Stimulated activated naive CD4-positive, alpha-beta T cell treated with Interleukin-2 at 50 U/mL for 16 hours (primary cell): ENCODE measurements at regions not wholly inside any gene's neighbourhood (a gene's known extent, or its start where the extent isn't known, plus 50 kb on each side); places are given as distances from the start of the nearest gene placed in this dataset.

Experiments used
- DNase-seq: peaks from one replicate; lab custom pipeline; 2025; lab: John Stamatoyannopoulos, UW

DNA sequence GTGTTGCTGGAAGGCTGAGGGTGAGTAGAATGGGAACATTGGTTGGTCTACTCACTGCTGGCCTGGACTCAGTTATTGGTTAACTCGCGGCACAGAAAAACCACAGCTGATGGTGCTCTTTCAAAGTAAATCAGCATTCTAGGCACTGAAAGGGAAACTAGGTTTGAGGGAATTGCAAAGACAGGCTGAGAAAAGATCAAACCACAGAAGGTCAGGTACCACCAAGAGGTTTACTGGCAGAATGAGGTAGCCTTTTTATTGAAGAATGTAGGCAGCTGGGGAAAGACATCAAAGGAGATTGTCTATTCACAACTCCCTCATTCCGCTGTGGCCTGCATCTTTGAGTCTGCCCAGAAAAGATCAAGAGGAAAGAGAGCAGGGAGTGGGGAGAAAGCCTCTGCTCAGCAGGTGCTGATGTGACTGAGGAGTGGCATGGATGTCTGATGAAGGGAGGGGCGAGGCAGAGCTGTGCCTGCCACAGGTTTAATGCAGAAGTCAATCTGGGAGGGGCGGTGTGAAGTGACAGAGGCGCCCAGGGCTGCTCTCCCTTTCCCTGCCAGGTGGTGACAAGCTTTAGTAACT is 255.5 kb downstream of the MAN2A1 start:
- DNase-seq, result no peak

DNA sequence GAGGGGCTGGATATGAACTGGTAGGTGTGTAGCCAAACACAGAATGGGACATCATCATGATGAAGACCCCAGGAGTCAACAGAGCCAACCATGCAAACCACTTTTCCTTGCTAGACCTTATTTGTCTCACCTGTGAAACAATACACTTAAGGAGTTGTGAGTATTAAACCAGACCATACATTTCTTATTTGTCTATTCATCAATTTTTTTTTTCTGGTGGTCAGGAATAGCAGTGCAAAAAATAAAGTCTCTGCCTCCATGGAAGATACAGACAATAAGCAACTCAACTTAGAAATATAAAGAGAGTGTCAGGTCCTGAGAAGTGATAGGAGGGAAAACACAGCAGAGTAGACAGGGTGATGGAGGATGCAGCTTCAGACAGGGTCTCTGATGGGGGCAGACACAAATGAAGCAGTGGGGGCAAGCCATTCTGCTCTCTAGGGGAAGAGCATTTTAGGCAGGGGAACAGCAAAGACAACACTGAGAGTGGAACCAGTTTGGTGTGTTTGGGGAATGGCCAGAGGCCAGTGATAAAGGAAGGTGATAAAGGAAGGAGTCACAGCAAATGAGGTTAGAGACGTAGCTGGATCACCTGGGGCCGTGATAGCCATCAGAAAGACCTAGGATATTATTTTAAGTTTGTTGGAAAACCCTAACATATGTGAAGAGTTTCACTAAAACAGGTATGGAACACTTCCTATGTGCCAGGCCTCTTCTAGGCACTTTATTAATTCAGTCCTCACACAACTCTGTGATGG is 256.2 kb downstream of the MAN2A1 start:
- DNase-seq, result no peak

DNA sequence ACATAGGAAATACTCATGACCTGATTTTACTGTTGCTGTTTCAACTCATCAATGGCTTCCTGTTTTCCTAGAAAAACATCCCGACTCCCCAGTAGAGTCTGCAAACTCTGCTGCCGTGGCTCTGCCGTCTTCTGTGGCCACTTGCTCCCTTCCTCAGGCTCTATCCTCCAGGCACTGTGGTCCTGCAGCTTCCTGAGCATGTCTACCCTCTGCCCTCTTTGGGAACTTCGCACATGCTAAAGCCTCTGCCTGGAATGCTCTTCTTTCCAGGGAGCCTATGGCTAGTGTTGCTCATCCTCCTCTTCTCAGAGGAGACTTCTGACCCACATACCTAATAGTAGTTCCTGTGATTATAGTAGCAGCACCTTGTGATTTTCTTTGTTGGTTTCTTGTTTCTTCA is 256.9 kb downstream of the MAN2A1 start:
- DNase-seq, result no peak

DNA sequence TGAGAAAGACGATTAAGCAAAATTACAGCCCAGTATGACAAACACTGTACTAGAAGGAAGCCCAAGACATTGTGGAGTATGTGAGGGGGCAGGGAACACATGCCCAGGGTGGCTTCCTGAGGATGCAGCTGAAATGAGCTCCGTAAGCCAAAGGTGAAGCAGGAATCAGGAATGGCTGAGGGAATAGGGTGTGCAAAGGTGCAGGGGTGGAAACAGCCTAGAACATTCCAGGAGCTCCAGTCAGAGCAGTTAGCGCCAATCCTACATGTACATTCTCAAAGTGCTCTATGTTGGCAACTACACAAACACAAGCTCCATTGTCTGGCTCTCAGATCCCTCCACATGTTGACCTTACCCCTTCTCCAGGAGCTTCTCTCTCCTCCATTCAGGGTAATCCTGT is 257.9 kb downstream of the MAN2A1 start:
- no peak for DNase-seq

DNA sequence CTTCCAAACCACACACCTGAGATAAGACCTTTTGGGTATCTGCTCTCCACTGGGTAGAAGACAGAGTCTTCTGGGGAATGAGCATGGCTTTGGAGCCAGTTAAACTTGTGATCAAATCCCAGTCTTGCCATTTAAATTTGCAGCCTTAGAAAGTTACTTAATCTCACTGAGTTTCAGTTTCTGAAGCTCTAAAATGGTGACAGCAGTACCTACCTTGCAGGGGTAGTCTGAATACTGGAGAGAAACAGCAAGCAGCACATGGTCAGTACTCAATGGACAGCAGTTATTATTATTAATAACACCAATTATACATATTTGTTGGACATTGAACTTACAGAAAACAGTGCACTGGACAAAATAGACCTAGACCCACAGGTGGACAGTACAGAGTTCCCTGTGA is 260.9 kb downstream of the MAN2A1 start:
- no peak for DNase-seq

DNA sequence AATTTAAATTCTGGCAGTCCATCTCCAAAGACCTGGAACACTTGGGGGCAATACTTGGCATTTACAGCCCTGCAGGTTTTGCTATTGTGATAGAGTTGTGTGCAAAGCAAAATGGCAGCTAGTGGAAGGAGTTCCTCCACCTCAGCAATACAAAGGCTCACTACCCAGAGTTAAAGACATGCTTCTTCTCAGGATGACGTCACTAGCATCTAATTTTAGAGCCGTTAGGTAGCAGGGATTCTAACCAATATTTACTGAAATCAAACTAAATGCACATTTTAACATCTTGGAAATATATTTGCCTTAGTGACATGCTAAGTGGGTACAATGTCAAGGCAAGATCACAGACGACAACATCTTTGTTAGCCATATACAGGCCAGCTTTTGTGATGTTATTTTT is 261.6 kb downstream of the MAN2A1 start:
- no peak for DNase-seq

DNA sequence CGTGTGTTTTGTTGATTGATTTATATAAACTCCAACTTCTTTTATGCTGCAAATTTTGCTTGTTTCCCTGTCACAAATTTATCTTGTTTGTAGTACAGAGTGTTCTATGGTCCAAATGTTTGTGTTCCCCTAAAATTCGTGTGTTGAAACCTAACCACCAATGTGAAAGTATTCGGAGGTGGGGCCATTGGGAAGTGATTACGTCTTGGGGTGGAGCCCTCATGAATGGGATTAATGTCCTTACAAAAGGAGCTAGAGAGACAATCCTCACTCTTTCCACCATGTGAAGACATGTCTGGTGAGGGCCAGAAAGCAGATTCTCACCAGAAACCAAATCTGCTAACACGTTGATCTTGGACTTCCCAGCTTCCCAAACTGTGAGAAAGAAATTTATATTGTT is 262.0 kb downstream of the MAN2A1 start:
- DNase-seq, result no peak

DNA sequence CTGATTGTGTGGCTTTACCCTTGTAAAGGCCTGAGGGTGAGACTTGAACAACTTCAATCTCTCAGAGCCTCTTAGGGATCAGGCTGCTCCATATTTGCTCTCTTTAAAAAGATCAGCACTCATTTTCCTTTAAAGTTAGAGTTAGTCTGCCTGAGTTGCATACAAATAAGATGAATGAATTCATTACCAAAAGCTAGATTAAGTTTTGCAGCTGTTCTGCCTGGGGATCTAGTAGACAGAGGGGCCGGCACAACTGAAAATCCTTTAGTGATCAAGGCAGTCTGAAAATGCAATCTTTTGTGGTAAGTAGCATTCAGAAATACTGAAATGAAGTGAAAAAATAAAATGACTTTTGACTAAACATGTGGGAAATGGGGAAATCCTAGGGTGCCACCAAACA is 264.0 kb downstream of the MAN2A1 start:
- DNase-seq, result no peak

DNA sequence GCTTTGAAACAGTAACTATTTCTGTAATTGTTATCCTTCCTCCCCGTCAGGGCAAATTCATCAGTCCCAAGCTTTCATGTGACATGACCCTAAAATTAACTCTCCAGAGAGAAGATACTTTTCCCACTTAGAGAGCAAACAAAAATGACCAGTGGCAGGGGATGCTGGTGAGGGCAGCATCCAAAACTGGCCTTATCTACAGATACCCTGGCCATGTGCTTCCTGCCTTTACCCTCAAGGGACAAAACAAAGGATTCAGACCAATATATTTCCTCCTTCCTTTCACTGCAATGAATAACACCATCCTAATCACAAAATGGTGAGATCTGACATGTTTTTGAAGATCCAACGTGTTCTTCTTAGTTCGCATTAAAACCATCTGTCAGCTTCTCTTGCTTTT is 267.2 kb downstream of the MAN2A1 start:
- DNase-seq, result no peak

DNA sequence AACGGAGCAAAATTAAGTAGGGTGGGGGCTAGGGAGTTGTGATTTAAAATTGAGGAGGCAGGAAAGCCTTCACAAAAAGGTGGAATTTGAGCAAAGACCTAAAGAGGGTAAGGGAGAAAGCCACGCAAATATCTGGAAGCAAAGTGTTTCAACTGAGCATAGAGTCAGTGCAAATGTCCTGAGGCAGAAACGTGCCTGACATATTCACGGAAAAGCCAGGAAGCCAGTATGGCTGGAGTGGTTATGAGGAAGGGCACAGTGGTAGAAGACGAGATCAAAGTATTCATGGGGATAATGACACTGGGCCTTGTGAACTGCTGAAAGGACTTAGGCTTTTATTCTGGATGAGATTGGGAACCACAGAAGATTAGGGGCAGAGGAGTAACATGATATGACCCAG is 268.4 kb downstream of the MAN2A1 start:
- no peak for DNase-seq

DNA sequence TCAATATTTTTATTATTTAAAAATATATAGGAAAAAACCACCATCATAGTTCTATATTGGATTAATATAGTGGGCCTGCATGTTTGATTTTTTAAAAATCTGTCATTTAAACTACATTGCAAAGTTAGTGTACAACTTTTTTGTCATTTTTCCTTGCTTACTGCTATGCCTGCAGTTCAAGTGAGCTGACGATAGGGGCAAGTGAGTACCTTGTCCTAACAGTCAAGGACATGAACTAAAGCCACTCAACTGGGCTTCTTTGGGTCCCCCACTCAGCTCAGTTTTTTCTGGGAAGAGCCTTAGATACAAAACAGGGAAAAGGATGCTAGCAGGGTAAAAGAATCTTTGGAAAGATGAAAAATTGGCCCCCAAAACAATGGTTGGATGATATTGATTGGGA is 269.9 kb downstream of the MAN2A1 start:
- DNase-seq, result no peak

DNA sequence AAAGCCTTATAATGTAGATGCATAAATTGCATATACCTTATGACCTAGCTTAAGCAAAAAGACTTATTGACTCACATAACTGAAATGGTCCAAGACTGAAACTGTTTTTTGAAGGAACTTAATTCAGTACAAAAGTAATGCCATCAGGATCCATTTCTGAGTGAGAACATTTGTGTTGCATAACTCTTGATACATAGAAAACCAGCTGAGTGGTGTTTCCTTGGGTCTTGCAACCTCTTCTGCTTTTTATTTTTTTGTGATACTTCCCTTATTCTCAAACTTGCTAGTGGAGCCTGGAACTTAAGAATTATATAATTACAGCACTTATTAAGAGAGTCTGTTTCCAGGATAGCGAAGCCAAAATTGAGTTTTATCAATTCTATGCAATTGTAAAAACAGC is 272.0 kb downstream of the MAN2A1 start:
- no peak for DNase-seq

DNA sequence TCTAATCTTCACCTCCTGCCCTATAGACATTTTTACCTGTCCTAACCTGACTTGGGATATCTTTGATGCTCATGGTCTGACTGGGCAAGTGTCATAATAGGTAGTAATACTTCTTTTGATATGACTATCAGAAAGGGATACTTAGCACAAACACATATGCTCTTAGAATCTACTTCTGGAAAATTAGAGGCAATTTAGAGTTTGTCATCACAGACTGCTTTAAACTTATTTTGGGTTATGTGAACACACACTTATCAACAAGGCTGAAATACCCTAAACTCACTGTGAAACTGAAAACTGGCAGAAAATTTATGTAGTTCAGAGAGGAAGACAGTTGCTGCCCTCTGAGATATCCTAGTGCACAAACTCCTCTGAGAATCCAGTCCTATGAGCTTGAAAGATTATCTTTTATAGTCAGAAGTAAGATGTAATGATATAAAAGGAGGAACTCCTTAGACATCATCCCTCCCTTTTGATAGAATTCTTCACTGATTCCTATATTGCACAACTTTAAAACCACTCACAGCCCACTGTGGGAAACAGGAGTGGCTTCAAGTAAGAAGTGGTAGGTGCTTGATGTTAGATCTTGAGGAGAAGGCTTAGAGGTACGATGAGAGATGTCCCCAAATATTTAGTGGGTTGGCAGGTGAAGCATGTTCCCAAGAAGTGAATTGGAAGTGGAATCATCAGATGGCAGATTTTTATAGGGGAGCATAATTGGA is 273.3 kb downstream of the MAN2A1 start:
- no peak for DNase-seq

DNA sequence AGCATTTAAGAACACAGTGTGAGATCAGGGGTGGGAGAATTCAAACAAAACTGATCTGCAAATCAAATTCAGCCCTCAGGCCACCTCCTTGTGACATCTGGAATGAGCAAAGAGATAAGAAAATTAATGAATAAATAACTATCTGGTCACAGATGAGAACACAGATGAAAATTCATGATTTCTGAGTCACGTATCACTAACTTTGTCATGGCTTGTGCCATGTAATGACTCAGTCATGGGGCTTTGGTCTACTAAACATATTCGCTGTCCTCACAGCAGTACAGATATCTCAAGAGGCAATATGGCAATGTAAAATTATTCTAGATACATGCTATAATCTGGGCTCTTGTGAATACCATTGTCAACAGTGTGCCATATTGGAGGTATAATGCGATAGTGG is 274.4 kb downstream of the MAN2A1 start:
- DNase-seq, result no peak

DNA sequence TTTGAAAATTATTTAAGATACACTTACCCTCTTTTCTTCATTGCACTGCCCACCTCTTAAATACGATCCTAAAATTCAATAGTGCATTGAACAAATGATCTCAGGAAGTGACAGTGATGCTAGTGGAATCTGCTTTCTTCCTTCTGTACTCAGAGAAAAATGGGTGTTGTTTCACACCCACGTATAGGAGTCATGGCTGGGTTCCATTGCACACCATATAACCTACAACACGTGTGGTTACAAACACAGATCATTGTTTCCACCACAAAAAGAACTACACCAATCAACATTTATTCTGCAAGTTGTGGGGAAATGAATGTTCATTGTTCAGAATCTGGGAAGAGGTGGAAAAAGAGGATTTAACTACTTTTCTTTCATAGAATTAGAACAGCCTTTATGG is 275.9 kb downstream of the MAN2A1 start:
- no peak for DNase-seq

DNA sequence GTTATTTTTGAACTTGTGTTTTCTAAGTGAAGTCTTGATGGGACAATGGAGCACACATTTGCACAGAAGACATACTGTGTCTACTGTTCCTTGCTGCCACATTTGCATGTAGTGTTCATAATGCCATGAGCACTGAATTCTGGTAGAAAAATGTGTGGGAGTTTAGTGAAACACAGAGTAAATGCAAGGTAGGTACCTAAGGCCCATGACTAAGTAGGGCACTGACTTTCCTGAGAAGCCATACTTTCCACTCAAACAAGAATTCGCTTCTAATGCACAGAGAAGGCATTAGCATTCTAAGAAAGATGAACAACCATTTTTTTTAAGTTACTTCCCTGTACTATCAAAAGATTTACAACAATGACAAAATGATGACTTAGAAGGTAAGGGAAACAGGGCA is 282.2 kb downstream of the MAN2A1 start:
- DNase-seq, result no peak

DNA sequence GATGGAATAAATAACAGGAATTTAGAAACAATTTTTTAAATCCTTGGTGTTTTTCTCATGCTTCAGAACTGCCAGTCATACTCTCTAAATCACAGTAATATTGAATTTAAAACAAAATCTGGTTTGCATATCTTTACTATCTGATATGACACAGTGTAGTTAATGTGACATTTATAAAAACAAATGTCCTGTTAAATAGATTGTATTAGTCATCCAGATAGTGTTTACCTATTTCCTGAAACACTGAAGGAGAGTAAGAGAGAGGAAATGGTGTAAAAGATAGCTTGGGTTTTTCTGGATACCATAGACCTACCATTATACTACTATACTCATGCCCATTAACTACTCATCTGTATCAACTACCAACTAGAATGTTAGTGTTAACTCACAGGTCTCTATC is 292.3 kb downstream of the MAN2A1 start:
- no peak for DNase-seq

DNA sequence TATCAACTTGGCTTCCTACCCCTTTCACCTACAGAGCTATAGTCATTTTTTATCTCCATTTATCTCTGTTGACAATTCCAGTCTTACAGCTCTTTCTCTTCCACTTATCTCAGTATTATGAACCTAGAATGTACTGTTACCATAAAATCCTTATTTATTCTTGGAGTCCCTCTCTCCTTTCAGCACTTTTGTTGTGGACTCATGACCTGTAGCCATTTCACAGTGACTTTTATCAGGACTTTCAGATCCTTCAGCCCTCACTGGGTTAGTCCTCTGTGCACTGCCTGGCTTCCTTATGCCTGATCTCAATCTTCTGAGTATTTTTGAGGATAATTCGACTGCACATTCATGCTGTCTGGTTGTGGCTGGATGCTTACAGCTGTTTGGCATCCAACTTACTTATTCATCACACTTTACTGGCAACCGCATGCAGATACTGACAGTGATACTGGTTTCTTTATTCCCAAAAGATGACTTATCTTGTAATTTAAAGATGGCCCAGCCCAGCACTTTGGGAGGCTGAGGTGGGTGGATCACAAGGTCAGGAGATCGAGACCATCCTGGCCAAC is 293.3 kb downstream of the MAN2A1 start:
- no peak for DNase-seq

DNA sequence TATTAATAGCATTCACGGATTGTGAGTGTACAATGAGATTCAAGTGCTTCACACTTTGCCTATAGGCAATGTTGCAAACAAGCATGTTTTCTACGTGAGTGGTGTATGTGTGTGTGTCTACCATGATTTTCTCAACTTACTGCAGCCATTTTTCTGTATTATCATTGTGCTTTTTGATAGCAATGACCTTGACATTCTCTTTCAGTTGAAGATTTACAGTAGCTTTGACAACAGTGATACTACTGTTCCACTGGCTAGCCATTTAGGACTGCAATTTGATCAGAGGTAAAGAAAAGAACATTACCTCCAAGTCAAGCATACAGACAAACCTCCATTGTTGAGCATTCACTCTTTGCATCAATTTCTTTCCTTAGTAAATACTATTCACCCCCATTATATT is 297.0 kb downstream of the MAN2A1 start:
- DNase-seq, result no peak

DNA sequence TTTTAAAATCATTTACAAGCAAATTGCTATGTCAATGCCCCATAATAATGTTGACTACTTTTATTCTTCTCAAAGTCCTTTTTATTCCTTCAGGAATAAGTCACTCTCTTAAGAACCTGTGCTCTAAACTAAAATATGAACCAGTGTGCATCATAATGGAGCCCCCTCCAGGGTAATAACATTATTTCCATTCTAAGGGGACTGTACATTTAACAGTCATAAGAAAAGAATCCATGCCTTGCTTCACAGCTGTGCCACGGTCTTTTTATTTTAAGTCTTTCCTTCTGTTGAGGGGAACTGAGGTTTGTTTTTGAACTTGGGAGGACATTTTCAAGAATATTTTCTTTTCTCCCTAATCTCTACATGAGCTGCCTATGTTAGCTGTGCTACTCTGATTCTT is 297.6 kb downstream of the MAN2A1 start:
- DNase-seq, result no peak

DNA sequence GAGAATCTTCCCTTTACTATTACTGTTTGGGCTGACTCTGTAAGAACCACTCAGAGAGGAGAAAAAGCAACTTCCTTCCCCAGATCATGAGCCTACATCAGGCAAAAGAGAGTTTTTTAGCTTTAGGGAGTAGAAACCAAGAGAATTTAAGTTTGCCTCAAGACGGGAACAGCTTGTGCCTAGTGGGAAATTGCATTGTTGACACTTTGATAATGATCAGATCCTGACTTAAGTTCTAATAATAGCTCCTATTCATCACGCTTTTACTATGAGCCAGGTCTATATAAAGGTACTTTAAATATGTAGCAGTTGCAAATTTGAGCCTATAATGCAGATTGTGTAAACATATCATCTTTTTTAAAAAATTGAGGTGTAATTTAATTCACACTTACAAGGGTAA is 298.2 kb downstream of the MAN2A1 start:
- no peak for DNase-seq

DNA sequence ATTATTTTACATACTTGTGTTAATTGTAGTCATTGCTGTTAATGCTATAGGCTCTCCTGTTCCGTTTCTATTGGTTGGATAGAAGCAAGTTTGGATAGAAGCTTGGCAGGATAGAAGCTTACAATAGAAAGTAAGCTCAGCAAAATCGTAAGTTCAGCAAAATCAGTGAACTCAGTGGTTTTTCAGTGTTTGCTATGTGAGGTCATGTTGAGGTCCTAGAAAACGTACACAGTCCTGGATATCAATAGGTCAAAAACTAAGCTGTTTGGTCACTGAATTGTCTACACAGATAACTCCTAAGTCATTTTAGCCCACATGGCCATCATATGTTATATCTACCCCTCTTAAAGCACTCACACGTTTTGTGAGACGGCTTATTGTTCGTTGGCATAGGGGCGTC is 299.4 kb downstream of the MAN2A1 start:
- DNase-seq, result no peak
